GM21723 (cell line): ENCODE measurements at regions not wholly inside any gene's neighbourhood (a gene's known extent, or its start where the extent isn't known, plus 50 kb on each side); places are given as distances from the start of the nearest gene placed in this dataset.
"Not testable (repeated sequence)": the region's sequence is repeated elsewhere in the genome, so short reads cannot be mapped to it uniquely, and the experiment has no call there.

Source experiments
- ATAC-seq: cut with Tn5 transposase; IDR thresholded peaks from one replicate; pipeline ENCODE4 v1.9.1; 2021; ENCODE audit warnings: mild to moderate bottlenecking, moderate library complexity; ENCODE audit not compliant: unreplicated experiment

DNA sequence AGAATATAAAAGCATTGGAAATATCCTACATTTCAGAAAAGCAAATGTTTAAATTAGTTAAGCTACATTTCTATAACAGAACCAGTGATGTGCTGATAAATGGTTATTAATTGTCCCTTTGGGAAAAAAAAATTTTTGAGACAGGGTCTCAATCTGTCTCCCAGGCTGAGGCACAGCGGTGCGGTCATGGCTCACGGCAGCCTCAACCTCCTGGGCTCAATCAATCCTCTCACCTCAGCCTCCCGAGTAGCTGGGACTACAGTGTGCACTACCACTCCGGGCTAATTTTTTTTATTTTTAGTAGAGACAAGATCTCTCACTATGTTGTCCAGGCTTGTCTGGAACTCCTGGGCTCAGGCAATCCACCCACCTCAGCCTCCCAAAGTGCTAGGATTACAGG lies 194.8 kb upstream of the SALL3 start:
- no peak for ATAC-seq

DNA sequence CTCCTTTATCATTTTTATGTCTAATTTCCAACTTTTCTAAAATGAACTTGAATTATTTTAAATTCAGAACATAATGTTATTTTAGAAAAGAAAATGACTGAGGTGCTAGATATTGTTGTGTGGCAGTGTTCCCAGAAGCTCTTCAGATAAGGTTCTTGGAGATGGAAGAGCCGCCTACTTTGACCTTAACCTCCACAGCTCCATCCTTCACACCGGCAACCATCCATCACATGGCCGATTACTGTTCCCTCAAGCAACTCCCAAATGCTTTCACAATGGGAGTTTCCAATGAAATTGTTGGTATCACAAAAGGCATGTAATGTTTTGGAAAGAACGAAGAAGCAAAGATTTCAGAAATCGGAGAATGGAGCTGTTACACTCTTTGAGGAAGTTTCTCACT lies 193.9 kb upstream of the SALL3 start:
- no peak for ATAC-seq

- ATAC-seq = no peak
Observed at GRCh38 chr18:78786776-78787175, 192.8 kb upstream of the SALL3 start.

DNA sequence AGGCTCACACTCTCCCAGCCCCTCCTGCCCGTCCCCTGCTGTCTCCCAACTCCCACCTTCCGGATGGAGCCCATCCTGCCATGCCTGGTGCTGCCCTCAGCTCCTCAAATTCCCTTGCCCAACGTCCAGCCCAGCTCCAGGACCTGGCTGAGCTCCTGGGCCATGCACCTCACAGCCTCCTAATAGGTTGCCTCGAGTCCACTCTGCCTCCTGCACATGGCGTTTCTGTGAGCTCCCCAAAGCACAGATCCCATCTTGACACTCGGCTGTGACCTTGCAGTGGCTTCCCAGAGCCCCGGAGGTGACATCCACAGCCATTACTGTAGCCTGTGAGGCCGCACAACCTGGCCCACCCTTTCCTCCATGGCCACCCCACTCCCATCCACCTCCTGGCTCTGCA lies 191.9 kb upstream of the SALL3 start:
- no peak for ATAC-seq

DNA sequence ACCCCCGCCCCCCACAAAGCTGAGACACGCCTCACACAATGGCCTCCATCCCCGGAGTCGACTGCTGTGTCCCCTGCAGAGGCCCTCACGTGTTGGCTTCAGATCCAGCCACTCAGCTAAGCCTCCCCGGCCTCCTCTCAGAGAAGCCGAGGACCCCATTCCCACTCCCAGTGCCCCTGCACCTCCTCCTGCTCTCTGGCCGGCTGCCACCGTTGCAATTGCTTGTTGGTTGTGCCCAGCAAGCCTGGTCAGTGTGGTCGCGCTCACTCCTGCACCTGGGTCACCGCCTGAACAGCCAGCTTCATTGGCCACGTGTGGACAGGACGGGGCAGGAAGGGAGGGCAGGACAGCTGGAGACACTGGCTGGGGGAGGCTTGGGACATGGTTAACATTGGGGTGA lies 191.5 kb upstream of the SALL3 start:
- ATAC-seq = no peak

DNA sequence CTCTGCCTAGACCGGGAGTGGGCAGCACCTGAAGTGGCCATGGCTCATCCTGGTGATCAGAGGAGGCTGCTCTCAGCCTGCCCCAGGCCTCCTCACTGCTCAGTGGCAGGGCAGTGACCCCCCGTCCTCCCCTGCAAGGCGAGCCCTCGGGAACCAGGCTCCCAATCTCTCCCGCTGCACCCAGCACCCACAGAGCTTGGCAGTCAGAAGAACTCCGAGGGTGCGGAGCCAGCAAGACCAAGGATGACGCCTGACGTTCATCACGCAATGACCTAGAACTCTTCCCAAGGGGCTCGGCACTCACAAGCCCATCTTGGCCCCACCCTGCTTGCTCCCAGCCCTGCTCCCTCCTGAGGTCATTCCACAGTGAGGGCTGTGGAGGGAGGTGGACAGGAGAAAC lies 189.8 kb upstream of the SALL3 start:
- no peak for ATAC-seq

DNA sequence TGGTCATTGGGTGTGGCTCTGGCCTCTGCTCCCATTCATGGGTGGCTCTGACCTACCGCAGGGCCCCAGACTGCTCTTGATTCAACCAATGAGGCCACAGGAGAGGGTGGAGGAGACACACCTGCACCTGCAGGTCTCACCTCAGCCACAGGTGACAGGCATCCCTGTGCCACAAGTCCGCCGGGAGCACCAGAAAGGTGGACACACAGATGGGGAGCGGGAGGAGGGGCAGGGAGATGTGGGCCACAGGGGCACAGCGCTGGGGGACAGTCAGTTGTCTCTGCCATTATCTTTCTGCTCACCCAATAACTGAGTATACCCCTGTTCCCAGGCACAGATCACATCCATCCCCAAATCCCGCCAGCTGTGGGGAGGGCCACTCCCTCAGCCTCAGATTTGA lies 189.1 kb upstream of the SALL3 start:
- ATAC-seq = no peak

DNA sequence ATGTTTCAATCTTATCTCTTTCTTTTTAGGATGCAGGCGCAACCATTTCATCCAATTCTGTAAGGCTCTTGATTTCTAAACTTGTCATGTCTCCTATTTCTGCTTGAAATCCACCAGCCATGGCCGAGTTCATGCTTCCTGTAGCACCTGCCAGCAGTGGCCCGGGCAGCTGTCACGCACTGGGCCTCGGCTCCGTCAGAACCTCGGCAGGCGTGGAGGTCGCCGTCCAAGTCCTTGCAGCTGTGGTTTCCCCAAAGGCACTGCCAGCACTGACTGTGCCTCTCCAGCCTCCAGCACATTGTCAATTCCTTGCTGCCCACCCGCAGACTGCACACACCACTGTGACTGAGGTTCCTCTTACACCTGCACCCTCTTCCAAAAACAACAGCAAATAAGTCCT lies 188.7 kb upstream of the SALL3 start:
- no peak for ATAC-seq

DNA sequence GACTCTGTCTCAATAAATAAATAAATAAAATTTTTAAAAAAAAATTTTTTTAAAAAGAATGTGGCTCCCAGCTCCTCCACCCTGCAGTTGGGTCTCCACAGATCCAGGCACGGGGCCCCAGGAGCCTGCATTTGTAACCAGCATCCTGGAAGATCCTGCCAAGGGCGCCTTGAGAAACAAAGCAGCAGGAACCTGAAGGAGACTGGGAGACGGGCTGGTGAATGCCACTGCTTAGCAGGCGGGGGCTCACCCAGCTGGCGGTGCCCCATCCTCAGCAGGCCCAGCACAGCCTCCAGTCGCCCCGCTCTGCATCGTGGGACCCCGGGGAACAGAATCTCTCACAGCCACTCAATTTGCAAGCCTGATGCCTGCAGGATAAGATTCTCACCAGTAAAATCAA lies 187.5 kb upstream of the SALL3 start:
- no peak for ATAC-seq

- ATAC-seq = no peak
Observed at GRCh38 chr18:78792736-78793135, 186.9 kb upstream of the SALL3 start.

DNA sequence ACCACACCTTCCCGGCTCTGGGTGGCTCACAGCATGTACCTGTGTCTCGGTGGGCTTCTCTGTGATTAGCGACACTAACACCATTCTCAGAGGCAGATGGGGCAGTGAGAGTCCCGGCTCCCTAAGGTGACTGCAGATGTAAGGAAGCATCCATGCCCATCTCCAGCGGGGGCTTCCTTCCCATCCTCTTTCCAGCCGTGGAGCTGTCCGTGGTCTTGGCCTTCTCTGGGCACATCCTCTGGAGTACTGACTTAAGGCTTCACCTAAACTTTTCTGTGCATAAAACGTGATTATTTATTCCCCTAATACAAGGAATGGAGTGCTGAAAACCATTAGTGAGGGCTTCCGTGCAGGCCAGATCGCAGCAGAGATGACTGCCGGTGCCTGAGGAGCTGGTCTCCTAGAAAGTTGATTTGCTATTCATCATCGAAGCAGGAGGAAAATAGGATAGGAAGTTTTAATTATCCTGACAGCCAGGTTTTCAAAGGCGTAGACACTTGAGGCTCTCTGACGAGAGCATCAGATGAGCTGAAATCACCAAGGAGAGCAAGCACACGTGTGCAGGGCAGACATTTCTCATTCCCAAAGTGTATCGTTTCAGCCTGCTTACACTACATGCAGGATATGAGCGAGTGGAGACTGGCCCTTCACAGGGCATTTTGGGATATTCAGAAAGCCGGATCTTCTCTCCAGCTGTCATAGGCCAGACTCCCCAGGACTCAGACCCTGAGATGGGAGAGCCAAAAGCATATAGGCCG lies 186.1 kb upstream of the SALL3 start:
- no peak for ATAC-seq

DNA sequence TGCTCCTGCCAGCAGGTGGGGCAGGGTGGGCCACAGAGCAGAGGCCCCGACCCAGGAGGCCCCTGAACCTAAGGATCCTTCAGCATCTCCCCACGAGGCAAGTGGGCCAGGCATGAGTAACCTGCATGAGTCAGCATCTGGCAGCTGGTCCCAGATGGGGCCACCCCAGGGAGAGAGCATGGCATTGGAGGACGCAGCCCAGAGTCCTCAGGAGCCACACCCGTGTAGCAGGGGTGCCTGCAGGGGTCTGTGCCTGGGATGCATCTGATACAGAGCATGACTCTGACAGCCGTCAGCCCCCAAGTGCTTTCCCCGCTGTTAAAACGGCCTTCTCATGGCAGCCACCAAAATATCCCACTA lies 185.6 kb upstream of the SALL3 start:
- ATAC-seq = no peak

GRCh38 chr18:78796693-78797455 lies 182.7 kb upstream of the SALL3 start:
- ATAC-seq = no peak

DNA sequence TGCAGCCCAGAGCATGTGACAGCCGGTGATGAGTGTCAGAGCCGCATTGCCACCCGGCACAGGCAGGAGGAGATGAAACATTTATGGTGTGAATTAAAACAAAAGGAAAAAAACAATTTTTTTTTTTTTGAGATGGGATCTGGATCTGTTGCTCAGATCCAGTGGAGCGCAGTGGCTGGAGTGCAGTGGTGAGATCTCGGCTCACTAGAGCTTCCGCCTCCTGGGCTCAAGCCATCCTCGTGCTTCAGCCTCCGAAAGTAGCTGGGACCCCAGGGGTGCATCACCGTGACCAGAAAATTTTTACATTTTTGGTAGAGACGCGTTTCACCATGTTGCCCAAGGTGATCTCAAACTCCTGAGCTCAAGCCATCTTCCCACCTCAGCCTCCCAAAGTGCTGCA lies 182.1 kb upstream of the SALL3 start:
- ATAC-seq = no peak

DNA sequence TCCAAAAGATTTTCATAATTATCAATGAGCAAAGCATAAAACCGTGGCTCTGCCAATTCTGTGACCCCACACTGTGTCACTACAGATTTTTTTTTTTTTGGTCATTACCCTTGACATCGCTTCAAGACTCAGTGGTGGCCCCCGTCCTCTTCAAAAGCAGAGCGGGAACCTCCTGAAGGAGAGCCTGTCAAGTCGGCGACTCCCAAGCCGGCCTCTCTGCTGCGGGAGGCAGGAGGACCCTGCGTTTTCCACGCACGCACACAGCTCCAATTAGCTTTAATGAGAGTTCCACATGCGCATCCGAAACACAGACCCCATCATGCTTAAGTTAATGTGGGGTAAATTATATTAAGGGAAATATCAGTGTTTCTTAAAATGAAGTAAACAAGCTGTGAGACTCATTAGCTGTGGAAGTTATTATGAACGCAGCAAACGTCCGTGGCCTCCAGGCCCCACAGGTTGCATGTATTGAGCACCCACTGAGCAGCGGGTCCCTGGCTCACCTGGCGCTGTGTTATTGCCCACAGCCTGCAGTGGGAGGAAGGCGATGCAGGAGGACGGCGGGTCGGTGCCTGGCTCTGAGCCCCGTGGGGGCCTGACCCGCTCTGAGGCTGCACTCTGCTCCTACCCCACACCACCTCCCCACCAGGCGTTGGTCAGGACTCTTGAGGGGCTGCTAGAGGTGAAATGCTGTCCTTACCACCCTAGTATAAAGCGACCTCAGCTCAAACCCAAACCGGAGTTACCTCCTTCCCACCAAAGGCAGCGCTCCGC lies 181.0 kb upstream of the SALL3 start:
- no peak for ATAC-seq

DNA sequence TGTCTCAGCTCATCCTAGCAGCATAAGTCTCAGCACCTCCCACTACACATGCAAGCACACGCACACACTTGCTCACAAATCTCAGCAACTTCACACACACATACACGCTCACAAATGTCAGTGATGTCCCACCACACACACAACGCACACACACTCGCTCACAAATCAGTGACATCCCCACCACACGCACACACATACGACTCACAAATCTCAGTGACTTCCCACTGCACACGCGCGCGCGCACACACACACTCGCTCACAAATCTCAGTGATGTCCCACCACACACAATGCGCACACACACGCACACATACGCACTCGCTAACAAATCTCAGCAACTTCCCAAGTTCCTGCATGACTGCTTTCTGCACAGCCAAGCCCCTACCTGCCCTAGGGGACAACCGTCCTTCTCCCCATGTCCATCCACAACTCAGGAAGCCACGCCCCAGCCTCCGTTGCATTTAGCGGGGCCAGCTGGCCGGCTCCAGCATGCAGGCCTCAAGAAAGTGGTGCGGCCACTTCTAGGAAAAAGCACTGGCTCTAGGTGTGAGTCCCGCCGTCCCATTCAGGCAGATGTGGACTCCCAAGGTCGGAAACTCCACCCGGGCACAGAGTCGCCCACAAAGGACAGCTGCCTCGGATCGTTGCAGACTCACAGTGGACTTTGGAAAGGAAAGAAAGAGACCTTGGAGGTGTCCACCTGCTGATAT lies 180.1 kb upstream of the SALL3 start:
- ATAC-seq = no peak

- not testable (repeated sequence) for ATAC-seq
Observed at GRCh38 chr18:78800102-78800851, 179.3 kb upstream of the SALL3 start.

DNA sequence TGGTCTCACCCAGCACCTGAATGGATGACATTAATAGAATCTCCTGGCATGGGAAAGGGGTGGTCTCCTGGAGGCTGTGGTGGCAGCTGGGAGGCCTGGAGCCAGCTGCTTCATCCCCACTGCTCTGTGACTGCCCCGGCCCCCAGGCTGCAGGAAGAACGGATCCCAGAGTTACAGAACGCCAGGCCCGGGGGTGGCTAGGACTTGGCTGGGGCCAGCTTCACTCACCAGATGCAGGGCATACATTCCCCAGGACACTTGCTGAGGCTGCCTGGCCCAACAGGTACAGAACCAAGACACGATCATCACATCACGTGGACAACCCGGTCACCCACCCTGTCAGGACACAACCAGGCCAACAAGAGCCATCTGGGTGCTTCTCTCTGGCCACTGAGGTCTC lies 178.6 kb upstream of the SALL3 start:
- no peak for ATAC-seq

DNA sequence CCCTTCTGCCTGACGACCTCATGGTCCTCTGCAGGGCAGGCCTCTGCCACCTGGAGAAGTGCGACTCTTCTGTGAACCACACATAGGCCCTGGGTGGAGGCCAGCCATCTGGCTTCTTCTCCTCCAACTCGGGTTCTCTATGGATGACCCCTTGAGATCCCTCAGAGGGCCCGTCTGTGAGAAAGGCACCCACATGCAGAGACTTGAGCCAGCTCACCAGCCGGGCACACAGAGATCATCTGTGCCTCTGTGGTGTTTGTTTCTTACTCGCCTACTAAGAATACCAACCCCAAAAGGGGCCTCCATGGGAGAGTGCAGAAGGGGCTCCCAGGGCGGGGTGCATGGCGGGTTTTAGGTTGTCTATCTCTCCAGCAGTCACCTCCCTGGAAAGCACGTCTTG lies 176.5 kb upstream of the SALL3 start:
- no peak for ATAC-seq

DNA sequence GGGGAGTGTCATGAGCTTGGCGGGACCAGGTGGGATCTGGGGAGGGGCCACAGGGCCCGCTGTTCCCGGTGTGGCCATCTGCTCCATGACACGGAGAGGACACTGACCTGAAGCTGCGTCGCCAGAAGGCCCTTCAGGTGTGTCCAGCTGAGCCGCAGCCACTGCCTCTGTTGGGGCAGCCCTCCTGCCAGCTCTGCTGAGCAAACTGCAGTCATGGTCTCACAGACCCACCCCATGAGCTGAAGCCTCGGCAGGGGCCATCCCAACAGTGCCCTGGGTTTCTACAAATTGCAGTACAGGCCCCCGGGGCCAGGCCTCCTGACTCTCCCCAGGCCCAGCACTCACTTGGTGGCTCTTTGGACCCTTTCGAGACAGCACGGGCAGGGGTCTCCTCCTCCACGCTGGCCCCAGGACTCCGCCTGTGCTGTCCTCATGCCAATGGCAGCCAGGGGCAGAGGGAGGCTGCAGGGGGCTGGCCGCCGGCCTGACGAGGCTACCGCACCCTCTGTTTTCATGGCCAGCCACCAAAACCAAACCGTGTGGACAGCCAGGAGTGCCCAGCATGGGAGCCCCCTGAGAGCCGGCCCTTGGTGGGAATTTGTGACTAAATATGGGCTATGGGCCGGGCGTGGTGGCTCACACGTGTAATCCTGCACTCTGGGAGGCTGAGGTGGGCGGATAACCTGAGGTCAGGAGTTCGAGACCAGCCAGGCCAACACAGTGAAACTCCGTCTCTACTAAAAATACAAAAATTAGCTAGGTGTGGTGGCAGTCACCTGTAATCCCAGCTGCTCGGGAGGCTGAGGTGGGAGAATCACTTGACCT lies 175.2 kb upstream of the SALL3 start:
- ATAC-seq = no peak
